ENCODE measurements at regions not wholly inside any gene's neighbourhood (a gene's known extent, or its start where the extent isn't known, plus 50 kb on each side); places are given as distances from the start of the nearest gene placed in this dataset.

GRCh38 chr3:144229330-144229729 is 257.7 kb downstream of the DIPK2A start:
- no peak for DNase-seq (ENCODE audit: low spot score)

GRCh38 chr3:144229953-144230352 is 258.3 kb downstream of the DIPK2A start:
- DNase-seq (ENCODE audit: low spot score), result no peak

- no peak for DNase-seq (ENCODE audit: low spot score)
Observed at GRCh38 chr3:144235489-144235888, 263.9 kb downstream of the DIPK2A start.

GRCh38 chr3:144237351-144237750 is 265.7 kb downstream of the DIPK2A start:
- no peak for DNase-seq (ENCODE audit: low spot score)

- no peak for DNase-seq (ENCODE audit: low spot score)
Observed at GRCh38 chr3:144241404-144241803, 269.8 kb downstream of the DIPK2A start.

- DNase-seq (ENCODE audit: low spot score), result no peak
Observed at GRCh38 chr3:144242747-144243146, 271.1 kb downstream of the DIPK2A start.

- DNase-seq (ENCODE audit: low spot score), result no peak
Observed at GRCh38 chr3:144244662-144245061, 273.0 kb downstream of the DIPK2A start.

GRCh38 chr3:144252896-144253295 is 281.3 kb downstream of the DIPK2A start:
- no peak for DNase-seq (ENCODE audit: low spot score)

- DNase-seq (ENCODE audit: low spot score), result no peak
Observed at GRCh38 chr3:144257381-144257780, 285.8 kb downstream of the DIPK2A start.

- no peak for DNase-seq (ENCODE audit: low spot score)
Observed at GRCh38 chr3:144259267-144259666, 287.6 kb downstream of the DIPK2A start.

- DNase-seq (ENCODE audit: low spot score), result no peak
Observed at GRCh38 chr3:144263706-144264105, 292.1 kb downstream of the DIPK2A start.

GRCh38 chr3:144264350-144264749 is 292.7 kb downstream of the DIPK2A start:
- no peak for DNase-seq (ENCODE audit: low spot score)

- DNase-seq (ENCODE audit: low spot score), result no peak
Observed at GRCh38 chr3:144264794-144265193, 293.2 kb downstream of the DIPK2A start.

GRCh38 chr3:144265542-144266100 is 294.0 kb downstream of the DIPK2A start:
- no peak for DNase-seq (ENCODE audit: low spot score)

- no peak for DNase-seq (ENCODE audit: low spot score)
Observed at GRCh38 chr3:144270100-144270499, 298.5 kb downstream of the DIPK2A start.

- DNase-seq (ENCODE audit: low spot score), result no peak
Observed at GRCh38 chr3:144272680-144273079, 301.1 kb downstream of the DIPK2A start.

GRCh38 chr3:144273601-144274000 is 302.0 kb downstream of the DIPK2A start:
- DNase-seq (ENCODE audit: low spot score), result no peak

- no peak for DNase-seq (ENCODE audit: low spot score)
Observed at GRCh38 chr3:144275005-144275404, 303.4 kb downstream of the DIPK2A start.

- DNase-seq (ENCODE audit: low spot score), result no peak
Observed at GRCh38 chr3:144282313-144282712, 310.7 kb downstream of the DIPK2A start.

GRCh38 chr3:144286235-144286910 is 314.8 kb downstream of the DIPK2A start:
- no peak for DNase-seq (ENCODE audit: low spot score)

- DNase-seq (ENCODE audit: low spot score), result no peak
Observed at GRCh38 chr3:144287001-144287400, 315.4 kb downstream of the DIPK2A start.

GRCh38 chr3:144289057-144289456 is 317.4 kb downstream of the DIPK2A start:
- DNase-seq (ENCODE audit: low spot score), result no peak

GRCh38 chr3:144294659-144295538 is 323.3 kb downstream of the DIPK2A start:
- no peak for DNase-seq (ENCODE audit: low spot score)

All from COLO829 (cell line).